GM23248 (cell line): ENCODE measurements at regions not wholly inside any gene's neighbourhood (a gene's known extent, or its start where the extent isn't known, plus 50 kb on each side); places are given as distances from the start of the nearest gene placed in this dataset.

Experiments used
- DNase-seq: peaks from one replicate; pipeline ENCODE4 v3.0.0-alpha.2; 2015
- H2AFZ ChIP-seq: fragments of 200-600 bp; sonication (generic); 2 replicates; pipeline ENCODE4 v1.6.1; 2016; ENCODE audit warnings: antibody characterized with exemption
- H3F3A ChIP-seq: fragments of 200-600 bp; sonication (generic); 2 replicates; pipeline ENCODE4 v1.6.1; 2016; ENCODE audit warnings: mild to moderate bottlenecking, antibody characterized with exemption, mixed run types; ENCODE audit not compliant: insufficient read depth
- H3K27ac ChIP-seq: fragments of 200-600 bp; sonication (generic); 2 replicates; pipeline ENCODE4 v1.5.1; 2016; ENCODE audit warnings: mild to moderate bottlenecking
- H3K27me3 ChIP-seq: fragments of 200-600 bp; sonication (generic); replicated peaks from 2 replicates; pipeline ENCODE4 v1.6.1; 2016; ENCODE audit warnings: mild to moderate bottlenecking; ENCODE audit not compliant: insufficient read depth
- H3K36me3 ChIP-seq: fragments of 200-600 bp; sonication (generic); 2 replicates; pipeline ENCODE4 v1.6.1; 2016; ENCODE audit warnings: low read depth, mild to moderate bottlenecking
- H3K4me1 ChIP-seq: fragments of 200-600 bp; sonication (generic); 2 replicates; pipeline ENCODE4 v1.6.1; 2016; ENCODE audit warnings: mild to moderate bottlenecking; ENCODE audit not compliant: insufficient read depth
- H3K4me2 ChIP-seq: fragments of 200-600 bp; sonication (generic); one replicate; pipeline ENCODE4 v1.6.1; 2016; ENCODE audit warnings: mild to moderate bottlenecking; ENCODE audit not compliant: unreplicated experiment
- H3K4me3 ChIP-seq: fragments of 200-600 bp; sonication (generic); 2 replicates; pipeline ENCODE4 v1.5.1; 2016; ENCODE audit warnings: mild to moderate bottlenecking
- H3K79me2 ChIP-seq: fragments of 200-600 bp; sonication (generic); 2 replicates; pipeline ENCODE4 v1.6.1; 2016; ENCODE audit warnings: mild to moderate bottlenecking; ENCODE audit not compliant: insufficient read depth
- H3K9ac ChIP-seq: fragments of 200-600 bp; sonication (generic); 2 replicates; pipeline ENCODE4 v1.6.1; 2016; ENCODE audit warnings: mild to moderate bottlenecking
- H3K9me2 ChIP-seq: fragments of 200-600 bp; sonication (generic); 2 replicates; pipeline ENCODE4 v1.6.1; 2016; ENCODE audit warnings: mixed run types, mild to moderate bottlenecking, moderate library complexity; ENCODE audit not compliant: insufficient read depth
- H3K9me3 ChIP-seq: fragments of 200-600 bp; sonication (generic); one replicate; pipeline ENCODE4 v1.6.1; 2017; ENCODE audit warnings: low read depth
- H4K20me1 ChIP-seq: fragments of 200-600 bp; sonication (generic); 2 replicates; pipeline ENCODE4 v1.6.0; 2016; ENCODE audit not compliant: insufficient read depth
- EZH2 ChIP-seq: fragments of 200-600 bp; sonication (generic); IDR thresholded peaks from 2 replicates; pipeline ENCODE4 v1.6.1; 2018; ENCODE audit warnings: antibody characterized with exemption, mild to moderate bottlenecking; ENCODE audit not compliant: insufficient read depth, poor library complexity, severe bottlenecking
- EZH2phosphoT487 ChIP-seq: fragments of 200-600 bp; sonication (generic); IDR thresholded peaks from 2 replicates; pipeline ENCODE4 v1.6.1; 2018; ENCODE audit warnings: antibody characterized with exemption, moderate library complexity, mild to moderate bottlenecking, low read depth; ENCODE audit not compliant: insufficient read depth
- WGBS, 2 experiments: methylation state at CpG; one replicate each; pipeline ENCODE4 v1.1.6; 2015 to 2017; ENCODE audit warnings: low lambda C conversion rate in 2 of 2, low coverage in 1 of 2; ENCODE audit errors: missing lambda C conversion rate in 2 of 2; 5-methylcytosine and 5-hydroxymethylcytosine counted together
- in situ Hi-C: fragments of 300-500 bp; cut with MboI; formaldehyde crosslinking; loops from 2 replicates; pipeline ENCODE4 v1.15.0; 2020

DNA sequence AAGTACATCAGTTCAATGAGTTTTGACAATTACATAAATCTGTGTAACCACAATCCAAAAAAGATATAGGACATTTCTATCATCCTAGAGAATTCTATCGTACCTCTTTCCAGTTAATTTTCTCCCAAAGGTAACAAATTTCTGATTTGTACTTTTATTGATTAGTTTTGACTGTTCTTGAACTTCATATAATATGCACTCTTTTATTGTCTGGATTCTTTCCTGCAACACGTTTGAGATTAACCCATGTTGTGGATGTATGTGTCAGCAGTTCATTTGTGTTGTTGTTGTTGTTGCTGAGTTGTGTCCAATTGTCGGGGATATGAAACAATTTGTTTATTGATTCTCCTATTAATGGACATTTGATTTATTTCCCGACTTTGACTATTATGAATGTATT is 145.9 kb upstream of the WDR11 start:
- TF ChIP-seq EZH2phosphoT487 (no peak), EZH2 (no peak)
- no peak for DNase-seq
- Histone ChIP-seq H2AFZ (no peak overlapping the region), H3K4me2 (no peak overlapping the region), H3K9me3 (no peaks in the 10 kb centered on the region), H3F3A (no peaks in the 10 kb centered on the region), H3K79me2 (no peaks in the 10 kb centered on the region), H3K27ac (no peak overlapping the region), H3K36me3 (no peaks in the 10 kb centered on the region), H3K9ac (no peak overlapping the region), H3K4me3 (no peak overlapping the region), H3K27me3 (no peaks in the 10 kb centered on the region), H3K9me2 (no peaks in the 10 kb centered on the region), H4K20me1 (no peaks in the 10 kb centered on the region), H3K4me1 (no peaks in the 10 kb centered on the region)
- 11 to 14% methylated on average over 4 of the region's 4 CpGs for WGBS, 2 experiments
- in situ Hi-C loops: no loop called here

DNA sequence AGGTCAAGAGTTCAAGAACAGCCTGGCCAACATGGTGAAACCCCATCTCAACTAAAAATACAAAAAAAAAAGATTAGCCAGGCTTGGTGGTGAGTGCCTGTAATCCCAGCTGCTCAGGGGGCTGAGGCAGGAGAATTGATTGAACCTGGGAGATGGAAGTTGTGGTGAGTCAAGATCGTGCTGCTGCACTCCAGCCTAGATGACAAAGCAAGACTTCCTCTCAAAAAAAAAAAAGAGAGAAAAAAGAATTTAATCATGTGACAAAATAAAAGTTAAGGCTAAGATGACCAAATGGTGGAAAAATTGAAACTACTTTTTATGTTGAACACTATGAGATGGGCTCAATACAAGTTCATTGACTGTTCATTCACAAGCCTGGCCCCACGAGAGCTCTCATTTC is 141.1 kb upstream of the WDR11 start:
- H3K4me1 ChIP-seq: no peaks in the 10 kb centered on the region
- no peaks in the 10 kb centered on the region for H4K20me1 ChIP-seq
- DNase-seq: no peak
- H3K36me3 ChIP-seq: no peaks in the 10 kb centered on the region
- no peaks in the 10 kb centered on the region for H3K27me3 ChIP-seq
- H3K4me3 ChIP-seq: no peak overlapping the region
- no peak overlapping the region for H3K9ac ChIP-seq
- 3 to 14% methylated on average over 2 of the region's 2 CpGs for WGBS, 2 experiments
- in situ Hi-C loops: no loop called here
- no peak overlapping the region for H3K27ac ChIP-seq
- H3K9me3 ChIP-seq: no peaks in the 10 kb centered on the region
- H3K4me2 ChIP-seq: no peak overlapping the region
- H2AFZ ChIP-seq: no peak overlapping the region
- H3K79me2 ChIP-seq: no peaks in the 10 kb centered on the region
- no peak for TF ChIP-seq EZH2phosphoT487
- H3K9me2 ChIP-seq: no peaks in the 10 kb centered on the region
- H3F3A ChIP-seq: no peaks in the 10 kb centered on the region

DNA sequence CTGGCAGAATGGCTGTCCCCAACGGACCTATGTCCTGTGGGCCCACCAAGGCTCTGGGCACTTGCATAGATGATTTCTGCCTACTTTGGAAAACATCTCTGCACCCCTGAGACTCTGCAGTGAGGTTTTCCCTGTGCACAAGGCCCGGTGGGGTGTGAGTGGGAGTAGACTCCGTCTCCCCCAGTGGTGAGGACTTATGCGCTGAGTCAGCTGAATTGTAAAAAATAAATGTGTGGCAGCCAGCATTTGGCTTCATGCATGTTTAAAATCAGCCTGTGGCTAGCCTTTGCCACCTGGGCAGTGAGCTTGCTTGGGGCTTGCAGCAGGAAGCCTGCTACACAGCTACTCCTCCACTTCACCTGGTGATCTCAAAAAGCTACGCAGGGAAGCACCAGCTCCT is 139.3 kb upstream of the WDR11 start:
- no peak overlapping the region for H3K9ac ChIP-seq
- DNase-seq: no peak
- H3K4me2 ChIP-seq: no peak overlapping the region
- no peak overlapping the region for H3K27ac ChIP-seq
- H3K4me1 ChIP-seq: no peaks in the 10 kb centered on the region
- no peak for TF ChIP-seq EZH2phosphoT487
- no peak for TF ChIP-seq EZH2
- in situ Hi-C loops: no loop called here
- H2AFZ ChIP-seq: no peak overlapping the region
- no peaks in the 10 kb centered on the region for H3F3A ChIP-seq
- H3K9me2 ChIP-seq: no peaks in the 10 kb centered on the region
- no peaks in the 10 kb centered on the region for H3K36me3 ChIP-seq
- H3K27me3 ChIP-seq: no peaks in the 10 kb centered on the region
- H4K20me1 ChIP-seq: no peaks in the 10 kb centered on the region
- no peaks in the 10 kb centered on the region for H3K9me3 ChIP-seq
- no peak overlapping the region for H3K4me3 ChIP-seq
- WGBS, 2 experiments: 52 to 73% methylated on average over 5 of the region's 5 CpGs
- no peaks in the 10 kb centered on the region for H3K79me2 ChIP-seq

DNA sequence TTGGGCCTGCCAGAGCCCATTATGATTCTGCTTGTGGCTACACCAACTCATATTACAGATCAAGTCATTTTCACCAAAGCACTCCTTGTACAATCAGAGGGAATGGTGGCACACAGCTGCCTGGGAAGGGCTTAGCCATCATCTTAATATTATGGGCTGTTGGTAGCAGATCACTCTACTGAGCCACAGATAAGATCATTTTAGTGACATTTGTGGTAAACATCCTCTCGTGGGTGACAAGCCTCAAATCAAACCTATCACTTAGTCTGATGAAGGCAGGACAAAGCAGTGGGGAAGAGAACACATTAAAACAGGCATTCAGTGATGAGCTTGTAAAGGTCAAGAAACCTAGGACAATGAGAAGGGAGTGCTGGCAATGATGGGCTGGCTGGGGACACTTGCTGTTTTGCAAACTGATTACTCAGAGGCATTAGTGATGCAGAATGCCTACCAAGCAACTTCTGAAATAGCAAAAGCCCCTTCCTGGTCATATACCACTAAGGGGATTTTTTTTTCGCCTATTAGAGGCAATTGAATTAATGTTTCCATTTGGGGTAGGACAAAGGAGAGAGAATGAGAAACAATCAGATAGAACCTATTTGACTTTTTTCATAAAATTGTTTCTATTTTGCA is 137.5 kb upstream of the WDR11 start:
- WGBS, 2 experiments: 8 to 9% methylated on average over 2 of the region's 2 CpGs
- Histone ChIP-seq H3K27me3 (no peaks in the 10 kb centered on the region), H3K4me2 (no peak overlapping the region), H4K20me1 (no peaks in the 10 kb centered on the region), H3K9me3 (no peaks in the 10 kb centered on the region), H3F3A (no peaks in the 10 kb centered on the region), H3K4me1 (no peaks in the 10 kb centered on the region), H3K27ac (no peak overlapping the region), H3K79me2 (no peaks in the 10 kb centered on the region), H3K4me3 (no peak overlapping the region), H3K9me2 (no peaks in the 10 kb centered on the region), H3K9ac (no peak overlapping the region), H2AFZ (no peak overlapping the region), H3K36me3 (no peaks in the 10 kb centered on the region)
- no peak for DNase-seq
- in situ Hi-C loops: no loop called here
- TF ChIP-seq EZH2phosphoT487: no peak
- no peak for TF ChIP-seq EZH2

GRCh38 chr10:120715171-120715570 is 136.0 kb upstream of the WDR11 start:
- no peaks in the 10 kb centered on the region for H3K79me2 ChIP-seq
- in situ Hi-C loops: no loop called here
- WGBS, 2 experiments: 27 to 30% methylated on average over 3 of the region's 3 CpGs
- DNase-seq: no peak
- no peak overlapping the region for H2AFZ ChIP-seq
- H3K4me1 ChIP-seq: no peaks in the 10 kb centered on the region
- no peaks in the 10 kb centered on the region for H4K20me1 ChIP-seq
- H3K9me3 ChIP-seq: no peaks in the 10 kb centered on the region
- no peaks in the 10 kb centered on the region for H3F3A ChIP-seq
- H3K27ac ChIP-seq: no peak overlapping the region
- H3K4me3 ChIP-seq: no peak overlapping the region
- no peak overlapping the region for H3K4me2 ChIP-seq
- TF ChIP-seq EZH2: no peak
- no peak for TF ChIP-seq EZH2phosphoT487
- no peaks in the 10 kb centered on the region for H3K36me3 ChIP-seq
- H3K27me3 ChIP-seq: no peaks in the 10 kb centered on the region
- no peaks in the 10 kb centered on the region for H3K9me2 ChIP-seq
- no peak overlapping the region for H3K9ac ChIP-seq
